HepG2 (cell line): ENCODE measurements at regions not wholly inside any gene's neighbourhood (a gene's known extent, or its start where the extent isn't known, plus 50 kb on each side); places are given as distances from the start of the nearest gene placed in this dataset.

Experiments
- ATAC-seq: fragments of 200-7000 bp; cut with Tn5 transposase; 3 replicates; pipeline ENCODE4 v1.9.1; 2020; ENCODE audit warnings: mild to moderate bottlenecking, moderate library complexity
- BruUV-seq: library from RNA; stranded (reverse); fragments of 400-500 nt; replicated peaks from 2 replicates; lab custom pipeline; 2021; lab: Mats Ljungman, UMichigan
- CTCF ChIA-PET: fragments of 300-600 bp; formaldehyde crosslinking; extraction: SDS; loops from one replicate; lab custom pipeline; 2021; ENCODE audit warnings: low total read pairs, inconsistent platforms, low intra/inter-chr PET ratio; lab: Yijun Ruan, JAX
- POLR2A ChIA-PET: fragments of 350-600 bp; sonication (Branson Sonifier 250); formaldehyde crosslinking; loops from one replicate; lab custom pipeline; 2020; ENCODE audit warnings: antibody characterized with exemption, inconsistent platforms; lab: Yijun Ruan, JAX
- DNase-seq: peaks from one replicate; pipeline ENCODE4 v3.0.0-alpha.2; 2015; ENCODE audit warnings: low spot score
- FAIRE-seq: peaks from 3 replicates; lab custom pipeline; 2011; peaks lifted over from hg19 to GRCh38; lab: Jason Lieb, UNC
- H2AFZ ChIP-seq: one replicate; pipeline ENCODE4 v1.6.1; 2011; ENCODE audit warnings: low read length, inconsistent platforms
- H3K27ac ChIP-seq: fragments of 300-600 bp; 3 replicates; pipeline ENCODE4 v1.8.0; 2011; ENCODE audit warnings: mixed run types, mild to moderate bottlenecking, mixed read lengths, low read length, inconsistent platforms; ENCODE audit not compliant: insufficient read depth; ENCODE audit errors: extremely low read length
- H3K27me3 ChIP-seq, 2 experiments: fragments of 200-600 bp in 1 of 2; 2 replicates in 1 of 2; 3 replicates in 1 of 2; pipeline versions ENCODE4 v1.6.0 to v1.8.0; 2011; ENCODE audit warnings: low read length in 2 of 2, mild to moderate bottlenecking in 2 of 2, moderate library complexity in 2 of 2, inconsistent platforms in 1 of 2; ENCODE audit not compliant: insufficient read depth in 2 of 2, control insufficient read depth in 1 of 2
- H3K36me3 ChIP-seq, 2 experiments: fragments of 200-600 bp in 1 of 2; replicated peaks in 1 of 2; 2 replicates in 1 of 2; 3 replicates in 1 of 2; pipeline versions ENCODE4 v1.5.1 to v1.8.0; 2011; ENCODE audit warnings: low read length in 2 of 2, inconsistent platforms in 1 of 2; ENCODE audit not compliant: insufficient read depth in 2 of 2, control insufficient read depth in 1 of 2
- H3K4me1 ChIP-seq: 2 replicates; pipeline ENCODE4 v1.5.1; 2012; ENCODE audit warnings: low read length, inconsistent platforms; ENCODE audit not compliant: insufficient read depth
- H3K4me2 ChIP-seq: 2 replicates; pipeline ENCODE4 v1.6.0; 2011; ENCODE audit warnings: low read depth, low read length, inconsistent platforms
- H3K4me3 ChIP-seq, 3 experiments: fragments of 200-600 bp in 1 of 3; sonication (generic), shearing (Covaris generic) in 1 of 3; replicated peaks in 1 of 3; 2 replicates each; pipeline ENCODE4 v1.5.1; 2011 to 2016; ENCODE audit warnings: low read length in 3 of 3, inconsistent platforms in 2 of 3, low read depth in 2 of 3, mild to moderate bottlenecking in 2 of 3, control low read depth in 1 of 3, mixed read lengths in 1 of 3; ENCODE audit not compliant: insufficient read depth in 1 of 3
- H3K79me2 ChIP-seq: one replicate; pipeline ENCODE4 v1.6.1; 2011; ENCODE audit warnings: low read length, inconsistent platforms; ENCODE audit not compliant: insufficient read depth
- H3K9ac ChIP-seq: 2 replicates; pipeline ENCODE4 v1.6.0; 2011; ENCODE audit warnings: mild to moderate bottlenecking, low read depth, low read length, inconsistent platforms; ENCODE audit not compliant: insufficient read depth
- H3K9me3 ChIP-seq: 2 replicates; pipeline ENCODE4 v1.5.1; 2012; ENCODE audit warnings: mild to moderate bottlenecking, low read length
- H4K20me1 ChIP-seq: 2 replicates; pipeline ENCODE4 v1.6.0; 2011; ENCODE audit warnings: inconsistent platforms, mild to moderate bottlenecking, low read length, moderate library complexity; ENCODE audit not compliant: insufficient read depth
- ATF7 ChIP-seq, 2 experiments: fragments of 450-650 bp in 1 of 2; sonication (generic) in 1 of 2; formaldehyde crosslinking in 1 of 2; IDR thresholded peaks; 2 replicates each; pipeline versions ENCODE4 v1.4.0 to v1.6.1; 2016 to 2020; ENCODE audit warnings: antibody characterized with exemption in 1 of 2, mild to moderate bottlenecking in 1 of 2, missing genetic modification reagents in 1 of 2
- BHLHE40 ChIP-seq: IDR thresholded peaks from 2 replicates; pipeline ENCODE4 v1.6.1; 2011; ENCODE audit warnings: low read length, improper control_type of control experiment
- ESRRA ChIP-seq: sonication (generic); formaldehyde crosslinking; IDR thresholded peaks from 2 replicates; pipeline ENCODE4 v1.5.1; 2020; ENCODE audit warnings: mild to moderate bottlenecking, low read depth, missing genetic modification reagents
- NFKBIZ ChIP-seq: IDR thresholded peaks from 2 replicates; pipeline ENCODE4 v1.6.1; 2018; ENCODE audit warnings: missing genetic modification reagents, missing compliant biosample characterization
- NKX3-1 ChIP-seq: sonication (generic); formaldehyde crosslinking; IDR thresholded peaks from 2 replicates; pipeline ENCODE4 v1.5.0; 2020; ENCODE audit warnings: missing genetic modification reagents
- RARG ChIP-seq: sonication (generic); formaldehyde crosslinking; IDR thresholded peaks from 2 replicates; pipeline ENCODE4 v1.4.0; 2020; ENCODE audit warnings: low read depth, mild to moderate bottlenecking, missing genetic modification reagents
- RXRB ChIP-seq: IDR thresholded peaks from 2 replicates; pipeline ENCODE4 v1.6.1; 2016; ENCODE audit warnings: borderline replicate concordance, missing genetic modification reagents, missing compliant biosample characterization
- SNAPC2 ChIP-seq: sonication (generic); formaldehyde crosslinking; IDR thresholded peaks from 2 replicates; pipeline ENCODE4 v1.8.1; 2022; ENCODE audit warnings: mild to moderate bottlenecking, missing genetic modification reagents
- TCF7L2 ChIP-seq: IDR thresholded peaks from 2 replicates; pipeline ENCODE4 v1.6.1; 2011; ENCODE audit warnings: mild to moderate bottlenecking, low read depth, low read length, moderate library complexity
- ZNF383 ChIP-seq: sonication (generic); formaldehyde crosslinking; IDR thresholded peaks from 2 replicates; pipeline ENCODE4 v1.4.0; 2020; ENCODE audit warnings: missing genetic modification reagents, mild to moderate bottlenecking, borderline replicate concordance
- ZNF790 ChIP-seq: sonication (generic); formaldehyde crosslinking; IDR thresholded peaks from 2 replicates; pipeline ENCODE4 v1.8.0; 2022; ENCODE audit warnings: missing genetic modification reagents, mild to moderate bottlenecking, borderline replicate concordance
- ZNF850 ChIP-seq: sonication (generic); formaldehyde crosslinking; conservative IDR thresholded peaks from 2 replicates; pipeline ENCODE4 v1.9.0; 2021; ENCODE audit warnings: mild to moderate bottlenecking, missing genetic modification reagents
- WGBS: methylation state at CpG from one replicate; pipeline ENCODE4 v1.1.6; 2017; ENCODE audit warnings: low lambda C conversion rate; 5-methylcytosine and 5-hydroxymethylcytosine counted together
- in situ Hi-C: cut with HindIII; loops from 2 replicates; pipeline ENCODE4 v1.10.0; 2017; ENCODE audit warnings: low pct_unique_long_range_greater_than_20kb; ENCODE audit not compliant: extremely low pct_ligation_motif_present
- intact Hi-C: fragments of 100-400 bp; cut with micrococcal nuclease; formaldehyde crosslinking; loops from one replicate; pipeline ENCODE4 v1.10.0; 2022; ENCODE audit not compliant: unreplicated experiment
- TF ChIP-seq, protein P1 (sequence below): sonication (generic); formaldehyde crosslinking; IDR thresholded peaks from 2 replicates; pipeline ENCODE4 v1.5.0; 2020; ENCODE audit warnings: missing genetic modification reagents
- TF ChIP-seq, protein P2 (sequence below): IDR thresholded peaks from 2 replicates; pipeline ENCODE4 v1.6.1; 2016; ENCODE audit warnings: missing compliant biosample characterization, missing genetic modification reagents, borderline replicate concordance

DNA sequence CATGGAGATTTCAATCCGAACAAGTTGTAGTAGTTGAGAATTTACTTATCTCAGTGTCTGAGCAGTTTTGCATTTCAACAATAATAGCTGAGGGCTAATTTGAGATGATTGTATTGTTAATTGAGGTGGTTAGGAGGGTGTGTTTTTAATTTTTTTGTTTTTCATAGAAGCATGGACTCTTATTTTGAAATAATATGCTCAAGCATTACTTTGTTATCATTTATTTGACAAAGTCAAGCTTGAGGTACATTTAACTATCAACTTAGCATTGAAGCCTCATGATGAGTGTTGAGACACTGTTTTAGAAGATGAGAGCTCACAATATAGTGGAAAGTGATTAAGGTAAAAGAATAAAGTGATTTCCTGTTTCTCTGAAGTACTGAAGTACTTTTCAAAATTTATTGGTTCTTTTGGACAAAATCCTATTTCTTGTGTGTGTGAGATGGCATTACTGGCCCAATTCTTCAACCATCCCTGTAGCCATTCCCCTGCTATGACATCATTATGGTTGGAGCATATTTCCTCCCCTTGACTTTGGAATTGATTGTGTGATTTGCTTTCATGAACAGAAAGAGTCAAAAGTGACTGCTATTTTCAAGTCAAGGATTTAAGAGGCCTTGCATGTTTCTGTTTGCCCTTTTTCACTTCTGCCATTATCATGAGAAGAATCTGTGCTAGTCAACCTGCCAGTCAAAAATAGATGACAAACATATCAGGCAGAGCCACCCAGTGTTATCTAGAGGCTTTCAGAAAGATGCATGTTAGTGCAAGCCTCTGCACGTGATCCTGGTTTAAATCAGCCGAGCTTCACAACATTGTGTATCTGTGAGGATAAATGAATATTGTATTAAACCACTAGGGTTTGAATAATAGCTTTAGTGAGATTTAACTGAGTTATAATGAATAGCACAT lies 1112.3 kb upstream of the CITED2 start:
- 0% methylated on average over 3 of the region's 3 CpGs for WGBS
- Histone ChIP-seq H2AFZ (no peak overlapping the region), H3K36me3 (no peaks in the 10 kb centered on the region), H3K9me3 (peaks cover 33% of the 10 kb centered on the region), H3K4me3 (no peak overlapping the region), H3K9ac (no peak overlapping the region), H3K79me2 (no peaks in the 10 kb centered on the region), H4K20me1 (no peaks in the 10 kb centered on the region), H3K4me1 (no peaks in the 10 kb centered on the region), H3K4me2 (no peak overlapping the region), H3K27me3 (no peaks in the 10 kb centered on the region), H3K27ac (no peak overlapping the region)
- ChIA-PET CTCF (no interaction called here), POLR2A (no interaction called here)
- in situ Hi-C loops: no loop called here
- no peak for FAIRE-seq
- DNase-seq: no peak
- no TSS peak for BruUV-seq
- intact Hi-C loops: no loop called here
- ATAC-seq: no peak
- TF ChIP-seq, protein P1, sequence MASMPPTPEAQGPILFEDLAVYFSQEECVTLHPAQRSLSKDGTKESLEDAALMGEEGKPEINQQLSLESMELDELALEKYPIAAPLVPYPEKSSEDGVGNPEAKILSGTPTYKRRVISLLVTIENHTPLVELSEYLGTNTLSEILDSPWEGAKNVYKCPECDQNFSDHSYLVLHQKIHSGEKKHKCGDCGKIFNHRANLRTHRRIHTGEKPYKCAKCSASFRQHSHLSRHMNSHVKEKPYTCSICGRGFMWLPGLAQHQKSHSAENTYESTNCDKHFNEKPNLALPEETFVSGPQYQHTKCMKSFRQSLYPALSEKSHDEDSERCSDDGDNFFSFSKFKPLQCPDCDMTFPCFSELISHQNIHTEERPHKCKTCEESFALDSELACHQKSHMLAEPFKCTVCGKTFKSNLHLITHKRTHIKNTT: no peak
- peak; percentile 59 for TF ChIP-seq ATF7 (IDR thresholded peaks at IDR 0.05)
- TF ChIP-seq ATF7 (CRISPR knock-in tag; IDR thresholded peaks at IDR 0.05): no peak

DNA sequence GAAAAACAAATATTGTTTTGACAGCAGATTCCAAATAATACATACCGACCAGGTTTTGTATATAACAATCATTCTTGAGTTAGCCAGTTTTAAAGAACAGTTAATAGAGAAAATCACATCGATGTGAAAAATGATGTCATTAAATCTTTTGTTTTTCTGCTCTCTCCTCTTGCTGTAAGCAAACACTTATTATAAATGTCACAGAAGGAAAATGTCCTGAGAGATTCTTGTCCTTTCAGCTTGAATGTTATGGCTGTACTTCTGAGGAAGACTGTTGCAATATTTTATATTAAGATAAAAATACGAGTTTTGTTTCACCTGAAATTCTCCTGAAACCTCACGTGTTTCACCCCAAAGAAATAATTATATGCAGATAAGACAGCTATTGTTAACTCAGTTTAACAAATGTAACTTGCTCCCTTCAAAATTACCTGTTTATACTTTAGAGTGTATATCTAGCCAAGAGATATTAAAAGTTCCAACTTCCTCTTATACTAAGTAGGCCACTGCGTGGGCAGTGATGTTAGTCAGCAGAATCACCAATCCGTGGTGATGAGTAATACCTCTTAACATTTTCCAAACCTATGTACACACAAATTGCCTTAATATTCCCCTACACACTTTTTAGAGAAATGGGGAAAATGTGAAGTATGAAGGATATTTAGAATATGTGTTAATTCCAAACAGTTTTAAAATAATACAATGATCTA lies 1111.4 kb upstream of the CITED2 start:
- POLR2A ChIA-PET: no interaction called here
- Histone ChIP-seq H3K36me3 (no peaks in the 10 kb centered on the region), H3K27ac (no peak overlapping the region), H2AFZ (no peak overlapping the region), H3K79me2 (no peaks in the 10 kb centered on the region), H3K4me2 (no peak overlapping the region), H3K9me3 (peaks cover 33% of the 10 kb centered on the region), H4K20me1 (no peaks in the 10 kb centered on the region), H3K4me1 (no peaks in the 10 kb centered on the region), H3K27me3 (no peaks in the 10 kb centered on the region), H3K4me3 (no peak overlapping the region), H3K9ac (no peak overlapping the region)
- ATAC-seq: no peak
- DNase-seq: no peak
- CTCF ChIA-PET: no interaction called here
- no peak for FAIRE-seq
- intact Hi-C loops: no loop called here
- in situ Hi-C loops: no loop called here
- no TSS peak for BruUV-seq
- whole genome bisulfite sequencing: under 1% methylated on average over 6 of the region's 6 CpGs
- TF ChIP-seq NKX3-1 (CRISPR knock-in tag) (no peak), RXRB (CRISPR knock-in tag) (no peak), BHLHE40 (no peak), SNAPC2 (CRISPR knock-in tag) (no peak), TCF7L2 (no peak), ZNF850 (CRISPR knock-in tag) (no peak), ZNF790 (no peak), RARG (CRISPR knock-in tag) (no peak), ZNF383 (no peak), ESRRA (no peak), NFKBIZ (no peak)
- TF ChIP-seq, protein P2, sequence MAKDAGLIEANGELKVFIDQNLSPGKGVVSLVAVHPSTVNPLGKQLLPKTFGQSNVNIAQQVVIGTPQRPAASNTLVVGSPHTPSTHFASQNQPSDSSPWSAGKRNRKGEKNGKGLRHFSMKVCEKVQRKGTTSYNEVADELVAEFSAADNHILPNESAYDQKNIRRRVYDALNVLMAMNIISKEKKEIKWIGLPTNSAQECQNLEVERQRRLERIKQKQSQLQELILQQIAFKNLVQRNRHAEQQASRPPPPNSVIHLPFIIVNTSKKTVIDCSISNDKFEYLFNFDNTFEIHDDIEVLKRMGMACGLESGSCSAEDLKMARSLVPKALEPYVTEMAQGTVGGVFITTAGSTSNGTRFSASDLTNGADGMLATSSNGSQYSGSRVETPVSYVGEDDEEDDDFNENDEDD (CRISPR knock-in tag): no peak
